HFFc6 (cell line): ENCODE measurements at regions not wholly inside any gene's neighbourhood (a gene's known extent, or its start where the extent isn't known, plus 50 kb on each side); places are given as distances from the start of the nearest gene placed in this dataset.
A peak's percentile ranks its signal among the peaks of the same experiment; 100 is the strongest.

Source experiments
- DNase-seq: peaks from one replicate; pipeline ENCODE4 v3.0.0-alpha.2; 2018
- H3K27ac Mint-ChIP-seq: 2 replicates; pipeline ENCODE4 v1.8.0; 2020; ENCODE audit warnings: mild to moderate bottlenecking, mixed read lengths
- H3K27me3 Mint-ChIP-seq: 2 replicates; pipeline ENCODE4 v1.8.0; 2021; ENCODE audit warnings: mild to moderate bottlenecking, moderate library complexity, mixed read lengths; ENCODE audit not compliant: insufficient read depth
- H3K36me3 Mint-ChIP-seq: 2 replicates; pipeline ENCODE4 v1.8.0; 2021; ENCODE audit warnings: low read depth, mixed read lengths
- H3K4me1 Mint-ChIP-seq: 2 replicates; pipeline ENCODE4 v1.8.0; 2020; ENCODE audit warnings: low read depth, mixed read lengths
- H3K4me3 Mint-ChIP-seq: 2 replicates; pipeline ENCODE4 v1.8.0; 2020; ENCODE audit warnings: mild to moderate bottlenecking, moderate library complexity, mixed read lengths
- H3K9me3 Mint-ChIP-seq: 2 replicates; pipeline ENCODE4 v1.8.0; 2020; ENCODE audit warnings: mild to moderate bottlenecking, mixed read lengths
- TF ChIP-seq, protein P1 (sequence below): fragments of 200-600 bp; sonication (generic); IDR thresholded peaks from 2 replicates; pipeline ENCODE4 v1.5.0; 2021; ENCODE audit warnings: antibody characterized with exemption, mild to moderate bottlenecking

DNA sequence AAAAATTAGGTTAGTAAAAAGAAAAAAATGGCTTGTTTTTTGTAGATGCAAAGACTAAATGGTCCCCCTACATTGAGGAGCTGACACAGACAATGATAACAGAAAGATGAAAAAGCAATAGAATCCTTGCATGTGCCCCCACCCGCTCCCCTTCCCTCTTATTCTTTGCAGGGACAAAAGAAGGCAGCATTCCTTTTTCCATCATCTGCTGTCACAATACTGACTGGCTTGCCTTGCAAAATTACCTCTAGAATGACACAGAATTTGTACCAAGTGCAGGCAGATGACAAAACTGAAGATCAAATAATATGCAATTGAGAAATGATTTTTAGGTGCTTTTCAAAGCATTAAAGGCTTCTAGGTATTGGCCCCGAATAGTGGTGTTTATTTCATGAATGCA, 153.1 kb upstream of the AGA start:
- H3K4me3 Mint-ChIP-seq: no peak overlapping the region
- H3K4me1 Mint-ChIP-seq: peaks cover 13% of the 10 kb centered on the region

GRCh38 chr4:177596035-177596434, 153.8 kb upstream of the AGA start:
- TF ChIP-seq, protein P1, sequence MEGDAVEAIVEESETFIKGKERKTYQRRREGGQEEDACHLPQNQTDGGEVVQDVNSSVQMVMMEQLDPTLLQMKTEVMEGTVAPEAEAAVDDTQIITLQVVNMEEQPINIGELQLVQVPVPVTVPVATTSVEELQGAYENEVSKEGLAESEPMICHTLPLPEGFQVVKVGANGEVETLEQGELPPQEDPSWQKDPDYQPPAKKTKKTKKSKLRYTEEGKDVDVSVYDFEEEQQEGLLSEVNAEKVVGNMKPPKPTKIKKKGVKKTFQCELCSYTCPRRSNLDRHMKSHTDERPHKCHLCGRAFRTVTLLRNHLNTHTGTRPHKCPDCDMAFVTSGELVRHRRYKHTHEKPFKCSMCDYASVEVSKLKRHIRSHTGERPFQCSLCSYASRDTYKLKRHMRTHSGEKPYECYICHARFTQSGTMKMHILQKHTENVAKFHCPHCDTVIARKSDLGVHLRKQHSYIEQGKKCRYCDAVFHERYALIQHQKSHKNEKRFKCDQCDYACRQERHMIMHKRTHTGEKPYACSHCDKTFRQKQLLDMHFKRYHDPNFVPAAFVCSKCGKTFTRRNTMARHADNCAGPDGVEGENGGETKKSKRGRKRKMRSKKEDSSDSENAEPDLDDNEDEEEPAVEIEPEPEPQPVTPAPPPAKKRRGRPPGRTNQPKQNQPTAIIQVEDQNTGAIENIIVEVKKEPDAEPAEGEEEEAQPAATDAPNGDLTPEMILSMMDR: no peak
- peak overlapping the region; percentile 38; the same call in 1 of the 2 replicates for H3K27ac Mint-ChIP-seq
- no peak overlapping the region; the same call in 1 of the 2 replicates for H3K4me3 Mint-ChIP-seq
- no peaks in the 10 kb centered on the region for H3K36me3 Mint-ChIP-seq
- peak; percentile 81 for DNase-seq
- no peaks in the 10 kb centered on the region for H3K9me3 Mint-ChIP-seq
- no peaks in the 10 kb centered on the region for H3K27me3 Mint-ChIP-seq
- peaks cover 13% of the 10 kb centered on the region for H3K4me1 Mint-ChIP-seq

More for the DNA sequence above, 153.1 kb upstream of the AGA start:
- no peaks in the 10 kb centered on the region for H3K36me3 Mint-ChIP-seq
- H3K27me3 Mint-ChIP-seq: no peaks in the 10 kb centered on the region
- TF ChIP-seq, protein P1: no peak
- H3K9me3 Mint-ChIP-seq: no peaks in the 10 kb centered on the region
- no peak for DNase-seq
- H3K27ac Mint-ChIP-seq: no peak overlapping the region

GRCh38 chr4:177596991-177597390, 154.8 kb upstream of the AGA start:
- Mint-ChIP-seq H3K27me3 (no peaks in the 10 kb centered on the region), H3K4me3 (no peak overlapping the region), H3K27ac (no peak overlapping the region), H3K9me3 (no peaks in the 10 kb centered on the region), H3K4me1 (peaks cover 13% of the 10 kb centered on the region), H3K36me3 (no peaks in the 10 kb centered on the region)
- TF ChIP-seq, protein P1: no peak
- DNase-seq: no peak

- TF ChIP-seq, protein P1: no peak
- H3K36me3 Mint-ChIP-seq: no peaks in the 10 kb centered on the region; the same call in 1 of the 2 replicates
- no peaks in the 10 kb centered on the region for H3K9me3 Mint-ChIP-seq
- H3K27ac Mint-ChIP-seq: no peak overlapping the region
- H3K27me3 Mint-ChIP-seq: peaks cover 2% of the 10 kb centered on the region; the same call in 1 of the 2 replicates
- H3K4me3 Mint-ChIP-seq: no peak overlapping the region
- DNase-seq: no peak
- H3K4me1 Mint-ChIP-seq: no peaks in the 10 kb centered on the region
Measured at GRCh38 chr4:177605252-177605651, 163.0 kb upstream of the AGA start.

DNA sequence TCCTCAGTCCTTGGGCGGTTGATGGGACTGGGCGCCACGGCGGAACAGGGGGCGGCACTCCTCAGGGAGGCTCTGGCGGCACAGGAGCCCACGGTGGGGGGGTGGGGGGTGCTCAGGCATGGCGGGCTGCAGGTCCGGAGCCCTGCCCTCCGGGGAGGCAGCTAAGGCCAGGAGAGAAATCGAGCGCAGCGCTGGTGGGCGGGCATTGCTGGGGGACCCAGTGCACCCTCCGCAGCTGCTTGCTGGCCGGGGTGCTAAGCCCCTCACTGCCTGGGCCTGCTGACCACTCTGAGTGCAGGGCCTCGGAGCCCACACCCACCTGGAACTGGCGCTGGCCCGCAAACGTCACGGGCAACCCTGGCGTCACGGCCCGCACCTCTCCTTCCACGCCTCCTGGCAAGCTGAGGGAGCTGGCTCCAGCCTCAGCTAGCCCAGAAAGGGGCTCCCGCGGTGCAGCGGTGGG, 164.9 kb upstream of the AGA start:
- Mint-ChIP-seq H3K9me3 (no peaks in the 10 kb centered on the region), H3K27ac (no peak overlapping the region), H3K4me1 (peaks cover 3% of the 10 kb centered on the region), H3K36me3 (no peaks in the 10 kb centered on the region; the same call in 1 of the 2 replicates), H3K4me3 (no peak overlapping the region), H3K27me3 (peaks cover 2% of the 10 kb centered on the region; the same call in 1 of the 2 replicates)
- TF ChIP-seq, protein P1: no peak
- no peak for DNase-seq
